DLD1 (cell line): ENCODE measurements at regions not wholly inside any gene's neighbourhood (a gene's known extent, or its start where the extent isn't known, plus 50 kb on each side); places are given as distances from the start of the nearest gene placed in this dataset.

ENCODE experiments used
- in situ Hi-C: cut with HindIII; loops from 2 replicates; pipeline ENCODE4 v1.10.0; 2017; ENCODE audit warnings: low sequenced_read_pairs

DNA sequence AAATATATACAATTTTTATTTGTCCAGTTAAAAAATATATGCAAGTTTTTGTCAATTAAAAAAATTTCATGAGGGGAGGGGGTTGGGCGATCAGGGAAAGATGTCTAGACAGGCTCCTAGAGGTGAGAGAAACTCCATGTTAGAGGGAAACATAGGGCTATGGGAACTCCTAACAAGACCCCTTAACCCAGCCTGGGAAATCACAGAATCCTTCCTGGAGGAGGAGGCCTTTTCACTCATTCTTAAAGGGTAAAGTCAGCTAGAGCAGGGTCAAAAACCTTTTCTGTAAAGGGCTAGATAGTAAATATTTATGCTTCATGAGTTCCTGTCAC, 75.9 kb upstream of the PTPN1 start:
- in situ Hi-C loops: no loop called here

DNA sequence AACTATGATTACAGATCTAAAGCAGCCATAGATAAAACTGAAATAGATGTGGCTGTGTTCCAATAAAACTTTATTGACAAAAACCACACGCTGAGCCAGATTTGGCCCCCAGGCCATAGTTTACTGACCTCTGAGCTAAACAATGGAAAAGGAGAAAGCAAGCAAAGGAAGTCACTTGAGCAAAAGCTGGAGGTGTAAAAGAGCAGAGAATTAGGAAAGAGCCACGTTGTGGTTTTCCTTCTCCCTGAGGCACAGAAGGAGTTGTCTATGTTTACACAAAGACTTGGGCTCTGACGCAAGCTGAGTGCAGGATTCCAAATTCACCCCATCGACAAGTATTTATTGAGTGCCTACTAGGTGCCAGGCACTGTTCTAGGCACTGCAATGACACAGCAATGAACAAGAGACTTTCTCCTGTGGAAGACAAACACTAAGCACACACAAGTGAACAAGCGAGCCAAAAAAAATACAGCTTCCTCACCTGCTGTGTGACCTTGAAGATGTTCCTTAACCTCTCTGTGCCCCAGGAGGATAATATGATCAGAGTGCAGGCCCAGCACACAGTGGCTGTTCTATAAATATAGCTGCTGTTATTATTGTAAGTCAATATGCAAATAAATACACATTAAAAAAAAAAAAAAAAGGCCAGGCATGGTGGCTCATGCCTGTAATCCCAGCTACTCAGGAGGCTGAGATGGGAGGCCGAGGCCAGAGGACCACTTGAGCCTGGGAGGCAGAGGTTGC, 75.4 kb upstream of the PTPN1 start:
- in situ Hi-C loops: no loop called here

DNA sequence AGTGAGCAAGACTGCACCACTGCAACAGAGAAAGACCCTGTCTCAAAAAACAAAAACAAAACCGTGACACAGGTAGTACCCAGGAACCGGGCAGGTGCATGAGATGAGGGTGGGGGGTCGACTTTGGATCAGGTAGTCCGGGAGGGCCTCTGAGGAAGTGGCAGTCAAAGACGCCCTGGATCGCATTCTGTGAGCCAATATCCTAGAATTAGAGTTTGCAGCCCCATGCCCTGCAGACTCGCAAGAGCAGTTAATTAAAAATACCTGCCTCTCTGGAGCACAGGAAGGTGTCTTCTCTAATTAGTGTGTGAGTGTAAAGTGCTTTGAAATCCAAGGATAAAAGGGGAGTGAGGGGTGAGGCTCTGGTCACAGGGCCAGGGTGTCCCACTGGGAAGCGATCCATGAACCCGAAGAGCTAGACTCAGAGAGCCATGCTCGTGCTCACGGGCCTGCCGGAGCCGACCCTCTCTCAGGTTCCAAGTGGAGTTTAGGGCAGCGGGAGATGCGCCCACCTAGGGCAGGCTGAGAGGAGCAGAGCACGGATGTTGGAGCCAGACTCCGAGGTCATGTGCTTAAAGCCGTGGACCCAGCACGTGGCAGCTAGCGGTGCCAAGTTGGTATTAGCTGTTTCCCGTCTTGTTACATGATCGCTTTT, 74.7 kb upstream of the PTPN1 start:
- in situ Hi-C loops: no loop called here

DNA sequence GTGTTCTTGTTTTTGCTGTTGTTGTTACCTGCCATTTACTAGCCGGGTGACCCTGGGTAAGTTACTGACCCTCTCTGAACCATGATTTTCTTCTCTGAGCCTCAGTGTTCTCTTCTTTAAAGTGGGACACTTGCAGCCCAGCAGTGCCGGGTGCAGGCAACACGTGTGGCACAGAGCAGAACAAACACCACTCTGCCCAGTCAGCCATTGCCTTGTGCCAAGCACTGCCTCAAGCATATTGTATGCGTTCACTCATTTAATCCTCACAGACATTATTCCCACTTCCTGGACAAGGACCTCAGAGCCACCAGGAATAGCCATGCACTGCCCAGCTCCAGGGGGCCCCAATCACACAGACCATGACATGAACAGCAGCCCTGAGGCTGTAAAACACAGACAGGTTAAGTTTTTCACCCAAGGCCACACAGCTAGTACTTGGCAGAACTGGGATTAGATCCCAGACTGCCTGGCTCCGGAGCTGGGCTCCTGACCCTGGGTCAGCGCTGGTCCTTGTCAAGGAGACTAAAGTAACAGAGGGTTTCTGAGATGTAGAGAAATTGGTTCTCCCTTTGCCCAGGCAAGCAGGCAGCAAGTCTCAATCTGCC, 74.0 kb upstream of the PTPN1 start:
- in situ Hi-C loops: no loop called here

DNA sequence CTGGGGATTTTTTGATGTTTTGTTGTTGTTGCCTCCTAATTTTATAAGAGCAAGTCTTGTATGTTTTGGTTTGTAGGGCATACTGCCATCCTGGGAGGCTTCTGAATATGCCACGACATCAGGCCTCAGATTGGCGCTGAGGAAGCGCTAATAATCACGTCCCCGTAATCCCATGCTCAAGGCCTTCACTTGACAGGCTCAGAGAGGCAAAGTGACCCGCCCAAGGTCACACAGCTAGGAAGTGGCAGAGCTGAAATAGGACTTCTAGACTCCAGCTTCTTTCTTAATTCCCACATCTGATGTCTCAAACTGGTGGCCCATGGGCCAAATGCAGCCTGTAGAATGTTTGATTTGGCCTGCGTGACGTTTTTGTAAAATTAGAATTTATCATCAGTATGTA, 73.5 kb upstream of the PTPN1 start:
- in situ Hi-C loops: no loop called here

DNA sequence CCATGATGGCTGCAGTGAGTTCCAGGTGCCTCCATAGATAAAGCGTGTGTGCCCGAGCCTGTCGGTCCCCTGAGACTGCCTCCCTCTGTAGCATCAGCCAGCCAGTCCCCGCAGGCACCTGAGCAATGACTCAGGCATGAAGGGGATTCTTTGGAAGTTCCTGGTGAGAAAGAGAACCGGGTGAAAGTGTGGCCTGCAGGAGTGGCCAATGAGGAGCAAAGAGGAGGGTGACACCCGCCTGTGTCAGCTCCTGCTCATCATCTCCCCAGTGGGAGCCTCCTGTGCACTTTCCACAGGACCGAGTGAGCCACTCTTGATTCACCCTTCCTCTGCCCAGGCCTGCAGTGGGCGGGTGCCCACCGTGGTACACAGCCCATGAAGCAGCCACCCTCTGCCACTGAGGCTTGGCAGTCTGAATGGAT, 71.2 kb upstream of the PTPN1 start:
- in situ Hi-C loops: no loop called here

DNA sequence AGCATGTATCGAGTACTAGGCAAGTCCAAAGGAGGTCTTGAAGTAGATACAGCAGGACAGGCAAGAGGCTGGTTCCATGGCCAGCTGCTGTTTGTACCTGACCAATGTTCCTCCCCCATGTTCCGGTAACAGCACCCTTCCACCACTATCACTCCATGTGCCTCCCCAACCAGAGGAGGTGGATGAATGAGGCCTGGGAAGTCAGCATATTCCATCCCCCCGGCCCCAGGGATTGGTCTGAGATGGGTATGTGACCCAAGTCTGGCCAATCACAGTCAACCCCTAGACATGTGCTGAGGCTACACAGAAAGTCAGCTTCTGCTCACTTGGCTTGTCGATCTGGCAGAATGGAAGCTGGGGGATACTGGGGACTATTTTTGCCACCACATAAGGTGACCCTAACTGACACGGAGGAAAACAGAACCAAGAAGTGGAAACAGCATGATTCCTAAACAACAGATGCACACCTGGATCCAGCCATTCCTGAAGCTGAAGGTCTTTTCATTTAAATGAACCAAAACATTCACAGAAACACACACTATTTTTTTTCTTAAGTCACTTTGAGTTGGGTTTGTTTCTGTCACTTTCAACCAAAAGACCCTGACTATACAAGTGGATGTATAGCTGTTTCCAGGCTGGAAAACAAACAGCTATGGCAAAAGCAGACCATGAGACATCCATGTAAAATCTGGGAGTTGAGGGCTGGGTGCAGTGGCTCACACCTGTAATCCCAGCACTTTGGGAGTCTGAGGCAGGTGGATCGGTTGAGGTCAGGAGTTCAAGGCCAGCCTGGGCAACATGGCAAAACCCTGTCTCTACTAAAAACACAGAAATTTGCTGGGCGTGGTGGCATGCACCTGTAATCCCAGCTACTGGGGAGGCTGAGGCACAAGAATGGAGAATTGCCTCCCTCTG, 70.4 kb upstream of the PTPN1 start:
- in situ Hi-C loops: no loop called here

DNA sequence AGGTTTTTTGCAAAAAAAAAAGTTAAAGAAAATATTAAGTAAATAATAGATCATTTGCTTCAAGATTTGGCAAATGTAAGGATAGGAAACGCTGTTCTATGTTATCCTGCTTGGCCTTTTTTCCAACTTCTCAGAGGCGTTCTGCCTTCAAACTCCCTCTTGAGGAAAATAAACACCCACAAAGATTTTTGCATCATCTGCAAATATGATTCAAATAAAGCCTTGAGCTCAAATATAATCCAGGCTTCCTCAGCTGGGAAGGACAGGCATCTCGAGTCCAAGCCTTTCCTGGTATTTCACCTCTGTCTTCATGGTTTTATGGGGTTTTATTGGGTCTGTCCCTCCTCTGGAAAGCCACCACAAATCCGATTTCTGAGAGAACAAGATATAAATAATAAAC, 67.7 kb upstream of the PTPN1 start:
- in situ Hi-C loops: no loop called here

DNA sequence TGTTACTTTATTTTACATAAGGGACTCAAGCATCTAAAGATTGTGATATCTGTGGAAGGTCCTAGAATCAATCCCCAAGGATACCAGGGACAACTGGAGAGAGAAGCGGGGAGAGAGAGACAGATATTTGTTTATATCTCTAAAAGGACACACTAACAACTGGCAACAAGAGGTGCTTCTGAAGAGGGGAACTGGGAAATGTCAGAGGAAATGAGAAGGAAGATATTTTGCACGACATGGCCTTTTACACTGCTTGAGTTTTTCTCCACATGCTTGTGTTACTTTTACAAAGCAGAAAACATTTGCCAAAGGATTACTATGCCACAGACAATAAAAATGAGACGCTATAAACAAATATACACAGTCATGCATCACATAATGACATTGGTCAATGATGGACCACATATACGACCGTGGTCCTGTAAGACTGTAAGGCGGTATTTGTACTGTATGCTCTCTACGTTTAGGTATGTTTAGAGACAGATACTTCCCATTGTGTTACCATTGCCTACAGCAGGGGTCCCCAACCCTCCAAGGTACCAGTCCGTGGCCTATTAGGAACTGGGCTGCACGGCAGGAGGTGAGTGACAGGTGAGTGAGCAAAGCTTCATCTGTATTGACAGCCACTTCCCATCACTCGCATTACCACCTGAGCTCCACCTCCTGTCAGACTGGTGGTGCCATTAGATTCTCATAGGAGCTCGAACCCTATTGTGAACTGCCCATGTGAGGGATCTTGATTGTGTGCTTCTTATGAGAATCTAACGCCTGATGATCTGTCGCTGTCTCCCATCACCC, 64.6 kb upstream of the PTPN1 start:
- in situ Hi-C loops: loop anchor here (5.0 kb wide), 2 partner anchors 33 to 88 kb away; no protein-coding TSS in a partner anchor

DNA sequence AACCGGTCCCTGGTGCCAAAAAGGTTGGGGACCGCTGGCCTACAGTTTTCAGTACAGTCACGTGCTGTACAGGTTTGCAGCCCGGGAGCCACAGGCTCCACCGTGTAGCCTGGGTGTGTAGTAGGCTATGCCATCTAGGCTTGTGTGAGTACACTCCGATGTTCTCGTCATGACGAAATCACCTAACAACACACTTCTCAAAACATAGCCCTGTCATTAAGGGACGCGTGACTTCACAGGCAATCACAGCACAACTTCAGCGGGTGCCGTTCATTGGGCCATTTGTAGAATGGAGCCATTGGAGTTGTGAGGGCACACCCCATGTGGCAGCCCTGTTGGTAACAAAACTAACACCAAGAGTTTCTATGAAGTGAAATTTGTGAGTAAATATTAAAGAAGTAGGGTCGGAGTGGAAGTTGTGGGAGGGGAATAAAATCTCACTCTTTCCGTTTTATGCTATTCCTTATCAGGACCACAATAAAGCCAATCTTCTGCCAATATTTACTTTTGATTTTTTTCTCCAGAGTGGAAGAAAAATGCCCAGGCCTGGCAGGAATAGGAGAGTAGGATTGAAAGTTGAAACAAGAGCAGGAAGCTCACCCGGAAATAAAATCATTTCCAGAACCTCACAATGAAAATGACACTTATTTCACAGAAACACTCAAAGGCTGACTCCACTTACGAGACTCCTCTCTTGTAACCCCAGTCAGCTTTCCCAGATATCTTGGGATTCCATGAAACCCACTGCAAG, 63.7 kb upstream of the PTPN1 start:
- in situ Hi-C loops: loop anchor here (5.0 kb wide), 2 partner anchors 34 to 89 kb away; no protein-coding TSS in a partner anchor

DNA sequence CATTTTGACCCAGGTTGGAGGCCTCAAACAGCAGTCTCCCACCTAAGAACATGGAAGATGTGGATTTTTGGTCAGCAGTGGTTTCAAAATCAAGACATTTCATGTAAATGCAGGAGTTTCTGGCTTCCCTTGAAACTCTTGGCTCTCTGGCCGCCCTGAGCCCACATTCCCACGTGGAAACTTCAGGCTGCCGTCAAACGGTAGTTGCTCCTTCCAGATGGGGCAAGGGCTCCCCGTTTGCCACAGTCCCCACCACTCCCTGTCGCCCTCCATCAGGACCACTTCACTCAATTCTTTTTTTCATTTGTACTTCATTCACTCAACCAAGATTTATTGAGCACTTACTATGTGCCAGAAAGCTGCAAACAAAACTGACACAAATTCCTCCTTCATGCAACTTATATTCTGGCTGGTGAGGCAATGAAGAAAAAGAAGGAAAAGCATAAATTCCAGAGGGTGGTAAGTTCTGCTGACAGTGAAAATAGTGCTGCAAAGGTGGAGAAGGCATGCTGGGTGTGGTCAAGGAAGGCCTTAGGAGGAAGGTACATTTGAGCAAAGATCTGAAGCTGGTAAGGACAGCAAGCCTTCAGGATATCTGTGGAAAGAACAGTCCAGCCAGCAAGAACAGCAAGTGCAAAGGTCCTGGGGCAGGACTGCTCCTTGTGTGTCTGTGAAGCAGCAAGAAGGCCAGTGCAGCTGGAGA, 62.9 kb upstream of the PTPN1 start:
- in situ Hi-C loops: loop anchor here (5.0 kb wide), 2 partner anchors 35 to 90 kb away; no protein-coding TSS in a partner anchor

DNA sequence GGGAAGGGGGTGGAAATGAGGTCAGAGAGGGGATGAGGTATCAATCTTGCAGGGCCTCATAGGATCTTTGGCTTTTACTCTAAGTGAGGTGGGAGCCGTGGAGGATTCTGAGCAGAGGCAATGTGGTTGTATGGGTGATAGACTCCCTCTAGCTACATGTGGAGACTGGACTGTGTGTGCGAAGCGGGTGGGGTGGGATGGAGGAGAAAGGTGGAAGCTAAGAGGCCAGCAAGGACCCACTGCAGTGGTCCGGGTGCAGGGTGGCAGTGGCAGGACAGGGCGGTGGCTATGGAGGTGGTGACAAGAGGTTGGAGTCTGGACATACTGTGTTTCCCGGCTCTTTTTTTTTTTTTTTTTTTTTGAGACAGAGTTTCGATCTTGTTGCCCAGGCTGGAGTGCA, 62.4 kb upstream of the PTPN1 start:
- in situ Hi-C loops: loop anchor here (5.0 kb wide), 2 partner anchors 36 to 91 kb away; no protein-coding TSS in a partner anchor

DNA sequence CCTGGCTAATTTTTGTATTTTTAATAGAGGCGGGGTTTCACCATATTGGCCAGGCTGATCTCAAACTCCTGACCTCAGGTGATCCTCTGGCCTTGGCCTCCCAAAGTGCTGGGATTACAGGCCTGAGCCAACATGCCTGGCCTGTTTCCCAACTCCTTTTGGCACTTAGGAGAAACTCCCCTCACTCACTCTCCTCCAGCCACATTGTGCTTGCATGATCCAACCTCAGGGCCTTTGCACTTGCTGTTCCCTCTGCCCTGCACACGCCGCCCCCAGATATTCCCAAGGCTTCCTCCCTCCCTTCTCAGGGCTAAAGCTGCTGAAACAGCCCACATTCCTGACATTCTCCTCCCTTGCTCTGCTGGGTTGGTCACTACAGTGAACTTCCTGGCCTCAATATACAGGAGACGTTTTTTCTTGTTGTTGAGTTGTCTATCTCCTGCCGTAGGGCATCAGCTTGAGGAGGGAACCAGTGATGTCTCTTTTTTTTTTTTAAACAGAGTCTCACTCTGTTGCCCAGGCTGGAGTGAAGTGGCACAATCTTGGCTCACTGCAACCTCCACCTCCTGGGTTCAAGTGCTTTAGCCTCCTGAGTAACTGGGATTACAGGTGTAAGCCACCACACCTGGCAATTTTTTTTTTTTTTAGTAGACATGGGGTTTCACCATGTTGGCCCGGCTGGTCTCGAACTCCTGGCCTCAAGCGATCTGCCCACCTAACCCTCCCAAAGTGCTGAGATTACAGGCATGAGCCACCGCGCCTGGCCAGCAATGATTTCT, 61.4 kb upstream of the PTPN1 start:
- in situ Hi-C loops: loop anchor here (5.0 kb wide), 2 partner anchors 37 to 92 kb away; no protein-coding TSS in a partner anchor

DNA sequence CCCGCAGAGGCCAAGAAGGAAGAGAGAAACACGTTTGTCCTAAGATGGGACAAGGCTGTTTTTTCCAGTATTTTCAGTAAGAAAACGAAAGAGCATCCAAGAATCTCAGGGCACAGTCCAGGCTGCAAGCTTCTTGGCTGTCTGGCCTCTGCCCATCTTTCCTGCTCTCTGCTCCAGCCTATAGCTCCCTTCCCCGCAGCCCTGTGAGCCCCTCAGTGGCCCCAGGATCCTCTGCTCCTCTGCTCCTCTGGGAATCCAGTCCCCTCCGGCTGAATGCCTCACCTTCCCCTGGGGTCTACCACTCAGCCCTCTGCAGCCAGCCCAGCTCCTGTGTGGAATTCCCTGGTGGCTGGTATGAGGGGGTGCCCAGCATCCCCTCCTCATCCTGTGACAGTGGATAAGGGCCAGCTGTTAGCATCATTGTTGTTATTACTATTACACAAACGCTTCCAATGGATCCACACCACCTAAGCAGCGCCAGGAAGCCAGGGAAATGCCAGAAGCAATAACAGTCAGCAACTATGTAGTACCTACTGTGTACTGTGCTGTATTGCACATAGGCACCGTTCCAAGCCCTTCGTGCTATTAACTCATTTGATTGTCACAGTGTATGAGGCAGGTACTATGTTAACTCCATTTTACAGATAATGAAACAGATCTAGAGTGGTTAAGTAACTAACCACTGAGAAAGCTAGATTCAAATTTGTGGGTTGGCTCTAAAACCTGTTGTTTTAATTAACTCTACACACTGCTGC, 60.3 kb upstream of the PTPN1 start:
- in situ Hi-C loops: loop anchor here (5.0 kb wide), 2 partner anchors 38 to 93 kb away; no protein-coding TSS in a partner anchor

DNA sequence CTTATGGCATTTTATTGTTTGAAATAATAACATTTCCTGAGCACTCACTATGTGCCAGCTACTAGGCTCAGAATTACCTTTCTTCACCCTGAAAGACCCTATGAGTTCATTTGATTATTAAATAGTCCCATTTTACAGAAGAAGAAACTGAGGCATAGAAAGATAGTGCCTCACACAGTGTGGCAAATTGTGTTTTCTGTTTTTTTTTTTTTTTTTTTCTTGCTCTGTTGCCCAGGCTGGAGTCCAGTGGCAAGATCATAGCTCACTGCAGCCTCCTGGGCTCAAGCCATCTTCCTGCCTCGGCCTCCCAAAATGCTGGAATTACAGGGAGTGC, 59.7 kb upstream of the PTPN1 start:
- in situ Hi-C loops: no loop called here

DNA sequence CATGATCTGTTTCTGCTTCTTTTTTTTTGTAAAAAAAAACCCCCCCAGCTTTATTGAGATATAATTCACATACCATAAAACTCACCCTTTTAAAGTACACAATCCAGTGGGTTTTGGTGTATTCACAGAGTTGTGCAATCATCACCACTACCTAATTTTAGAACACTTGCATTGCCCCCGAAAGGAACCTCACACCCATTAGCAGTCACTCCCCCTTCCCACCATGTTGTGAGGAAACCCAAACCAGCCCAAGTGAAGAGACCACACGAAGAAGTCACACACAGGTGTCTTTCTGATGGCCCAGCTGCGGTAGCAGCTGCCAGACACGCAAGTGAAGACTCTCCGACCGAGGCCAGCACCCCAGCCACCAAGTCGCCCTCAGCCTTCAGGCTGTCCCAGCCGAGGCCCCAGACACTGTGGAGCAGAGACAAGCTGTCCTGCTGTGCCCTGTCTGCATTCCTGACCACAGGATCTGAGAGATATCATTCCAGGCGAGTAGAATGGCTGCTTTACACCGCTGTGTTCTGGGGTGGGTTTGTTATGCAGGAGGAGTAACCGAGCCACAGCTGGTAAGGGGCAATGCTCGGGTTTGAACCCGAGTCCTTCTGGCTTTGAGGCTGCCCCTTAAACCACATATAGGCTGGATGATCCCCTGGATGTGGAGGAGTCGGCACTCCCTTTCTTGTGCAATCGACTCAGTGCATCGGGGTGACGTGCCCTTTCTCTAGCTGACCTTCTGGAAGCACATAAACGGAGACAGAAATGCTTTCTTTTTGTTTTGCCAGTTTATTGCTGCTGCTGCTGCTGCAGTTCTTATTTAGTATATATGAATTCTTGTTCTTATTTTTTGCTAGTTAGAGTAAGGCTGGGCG, 59.1 kb upstream of the PTPN1 start:
- in situ Hi-C loops: no loop called here
